Immature natural killer cell (primary cell): ENCODE measurements at regions not wholly inside any gene's neighbourhood (a gene's known extent, or its start where the extent isn't known, plus 50 kb on each side); places are given as distances from the start of the nearest gene placed in this dataset.

ENCODE experiments used
- DNase-seq, 3 donors: peaks; one replicate each; pipeline ENCODE4 v3.0.0; 2022; ENCODE audit warnings: mixed read lengths in 1 of 3
- H3K27ac Mint-ChIP-seq, 6 donors: one replicate each; pipeline ENCODE4 v1.8.0; 2020; ENCODE audit warnings: mixed read lengths in 6 of 6, mild to moderate bottlenecking in 5 of 6, inconsistent platforms in 4 of 6, moderate library complexity in 3 of 6
- H3K27me3 Mint-ChIP-seq, 3 donors: one replicate each; pipeline ENCODE4 v1.8.0; 2020 to 2021; ENCODE audit warnings: low read depth in 3 of 3, mild to moderate bottlenecking in 3 of 3, mixed read lengths in 3 of 3, moderate library complexity in 3 of 3, inconsistent platforms in 1 of 3
- H3K36me3 Mint-ChIP-seq, 3 donors: one replicate each; pipeline ENCODE4 v1.8.0; 2020; ENCODE audit warnings: mixed read lengths in 3 of 3, inconsistent platforms in 2 of 3, mild to moderate bottlenecking in 2 of 3
- H3K4me1 Mint-ChIP-seq, 2 donors: one replicate each; pipeline ENCODE4 v1.8.0; 2020; ENCODE audit warnings: inconsistent platforms in 2 of 2, mild to moderate bottlenecking in 2 of 2, mixed read lengths in 2 of 2, moderate library complexity in 1 of 2
- H3K4me3 Mint-ChIP-seq, 5 donors: one replicate each; pipeline ENCODE4 v1.8.0; 2020; ENCODE audit warnings: mild to moderate bottlenecking in 5 of 5, mixed read lengths in 5 of 5, inconsistent platforms in 3 of 5, moderate library complexity in 3 of 5
- H3K9me3 Mint-ChIP-seq, 6 donors: one replicate each; pipeline ENCODE4 v1.8.0; 2020; ENCODE audit warnings: mild to moderate bottlenecking in 6 of 6, mixed read lengths in 6 of 6, inconsistent platforms in 4 of 6, moderate library complexity in 3 of 6

DNA sequence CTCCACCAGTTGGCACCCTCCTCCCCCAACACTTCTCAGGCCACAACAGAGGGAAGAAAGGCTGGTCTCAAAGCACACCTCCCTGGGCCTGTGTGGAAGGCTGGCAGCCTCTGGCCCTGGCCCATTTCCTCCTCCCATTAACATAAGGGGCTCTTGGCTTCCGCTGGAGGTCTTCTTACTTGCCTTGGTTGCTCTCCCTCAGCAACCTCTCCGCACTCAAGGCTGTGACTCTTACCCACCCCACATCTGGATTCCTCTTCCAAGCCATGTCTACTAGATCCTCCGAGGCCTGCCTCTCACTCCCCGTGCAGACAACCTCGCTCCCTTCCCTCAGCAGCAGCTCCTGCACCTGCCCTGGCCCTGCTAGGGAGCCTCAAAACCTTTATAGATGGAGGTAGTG lies 76.7 kb upstream of the PRNP start:
- no peak for DNase-seq
- H3K4me3 Mint-ChIP-seq, result no peak overlapping the region
- H3K36me3 Mint-ChIP-seq, result no peaks in the 10 kb centered on the region
- no peak overlapping the region for H3K27ac Mint-ChIP-seq
- peaks cover 1 to 8% (median 3%) of the 10 kb centered on the region in 3 donors for H3K27me3 Mint-ChIP-seq
- H3K9me3 Mint-ChIP-seq, result peaks cover 0 to 1% (median 0%) of the 10 kb centered on the region in 6 donors
- peaks cover 7 to 10% of the 10 kb centered on the region in 2 donors for H3K4me1 Mint-ChIP-seq

DNA sequence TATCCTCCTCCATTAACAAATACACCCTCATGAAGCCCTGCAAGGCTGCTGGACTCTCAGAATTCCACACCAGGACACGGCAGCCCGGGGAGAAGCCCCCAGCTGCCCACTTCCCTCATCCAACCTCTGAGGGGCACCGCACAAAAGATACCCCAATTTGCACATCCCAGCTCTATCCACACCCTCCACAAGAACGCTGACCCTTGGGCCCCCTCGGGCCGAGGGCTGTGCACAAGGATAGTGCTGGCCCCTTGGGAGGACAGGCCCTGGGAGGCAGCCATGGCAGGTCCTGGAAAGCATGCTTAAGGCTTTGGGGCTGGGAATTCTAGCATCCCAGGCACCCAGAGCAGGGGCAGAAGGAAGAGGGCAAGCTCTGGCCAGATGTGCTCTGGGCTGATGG lies 77.4 kb upstream of the PRNP start:
- Mint-ChIP-seq H3K27me3 (peaks cover 1 to 8% (median 3%) of the 10 kb centered on the region in 3 donors), H3K4me3 (no peak overlapping the region), H3K4me1 (peaks cover 3 to 4% of the 10 kb centered on the region in 2 donors), H3K36me3 (no peaks in the 10 kb centered on the region), H3K9me3 (peaks cover 0 to 1% (median 0%) of the 10 kb centered on the region in 6 donors), H3K27ac (no peak overlapping the region)
- DNase-seq, result no peak

DNA sequence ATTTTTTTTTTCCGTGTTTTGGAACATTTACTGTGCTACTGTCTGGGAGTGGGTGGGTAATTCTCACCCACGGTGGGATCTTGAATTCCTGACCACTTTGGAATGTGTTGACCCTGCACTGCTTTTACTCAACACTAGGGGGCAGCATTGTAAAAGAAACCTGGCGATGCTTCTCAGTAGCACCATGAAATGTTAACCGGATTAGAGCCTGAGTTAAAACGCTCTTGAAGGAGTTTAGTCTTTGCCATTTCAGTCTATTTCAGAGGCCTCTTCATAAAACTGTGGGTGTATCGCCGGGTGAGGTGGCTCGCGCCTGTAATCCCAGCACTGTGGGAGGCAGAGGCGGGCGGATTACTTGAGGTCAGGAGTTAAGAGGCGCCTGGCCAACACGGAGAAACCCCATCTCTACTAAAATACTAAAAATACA lies 79.0 kb upstream of the PRNP start:
- H3K27ac Mint-ChIP-seq, result peak overlapping the region in 1 of 6 donors; percentile 66
- H3K27me3 Mint-ChIP-seq, result peaks cover 1 to 5% (median 3%) of the 10 kb centered on the region in 3 donors
- no peaks in the 10 kb centered on the region for H3K36me3 Mint-ChIP-seq
- peak; percentile 61 to 71 (median 63) for DNase-seq
- no peak overlapping the region for H3K4me3 Mint-ChIP-seq
- no peaks in the 10 kb centered on the region for H3K4me1 Mint-ChIP-seq
- H3K9me3 Mint-ChIP-seq, result peaks cover 0 to 1% (median 0%) of the 10 kb centered on the region in 6 donors

DNA sequence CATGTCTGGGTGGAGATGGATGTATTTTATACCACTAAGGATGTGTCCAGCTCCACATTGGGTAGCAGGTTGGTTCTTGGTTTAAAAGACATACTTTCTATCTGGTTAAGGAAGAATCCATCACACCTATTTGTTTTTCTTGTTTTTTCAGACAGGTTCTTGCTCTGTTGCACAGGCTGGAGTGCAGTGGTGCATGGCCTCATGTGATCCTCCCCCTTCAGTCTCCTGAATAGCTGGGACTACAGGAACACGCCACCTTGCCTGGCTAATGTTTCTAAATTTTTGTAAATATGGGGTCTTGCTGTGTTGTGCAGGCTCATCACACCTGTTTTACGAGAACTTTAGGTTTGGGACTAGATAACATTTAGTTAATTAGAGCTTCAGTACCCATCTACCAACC lies 80.2 kb upstream of the PRNP start:
- Mint-ChIP-seq H3K27me3 (peaks cover 1 to 7% (median 5%) of the 10 kb centered on the region in 3 donors), H3K27ac (no peak overlapping the region), H3K36me3 (no peaks in the 10 kb centered on the region), H3K9me3 (peaks cover 0 to 1% (median 0%) of the 10 kb centered on the region in 6 donors), H3K4me1 (no peaks in the 10 kb centered on the region), H3K4me3 (no peak overlapping the region)
- no peak for DNase-seq

DNA sequence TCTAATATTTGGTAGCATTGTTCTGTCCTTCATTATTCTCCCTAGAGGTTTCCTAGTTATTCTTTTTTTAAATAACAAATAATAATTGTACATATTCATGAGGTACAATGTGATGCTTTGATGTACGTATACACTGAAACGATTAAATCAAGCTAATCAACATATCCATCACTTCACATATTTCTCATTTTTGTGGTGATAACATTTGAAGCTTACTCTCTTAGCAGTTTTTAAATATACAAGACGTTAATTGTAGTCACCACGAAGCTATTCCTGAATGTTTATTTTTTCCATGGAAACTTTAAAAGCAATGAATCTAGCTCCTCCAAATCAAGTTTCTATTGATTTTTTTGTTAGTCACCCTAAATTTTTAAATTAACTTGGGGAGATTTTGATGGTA lies 81.1 kb upstream of the PRNP start:
- H3K9me3 Mint-ChIP-seq, result peaks cover 0 to 1% (median 0%) of the 10 kb centered on the region in 6 donors
- no peaks in the 10 kb centered on the region for H3K4me1 Mint-ChIP-seq
- no peak overlapping the region for H3K4me3 Mint-ChIP-seq
- no peak for DNase-seq
- no peaks in the 10 kb centered on the region for H3K36me3 Mint-ChIP-seq
- H3K27ac Mint-ChIP-seq, result no peak overlapping the region
- peaks cover 1 to 9% (median 7%) of the 10 kb centered on the region in 3 donors for H3K27me3 Mint-ChIP-seq

DNA sequence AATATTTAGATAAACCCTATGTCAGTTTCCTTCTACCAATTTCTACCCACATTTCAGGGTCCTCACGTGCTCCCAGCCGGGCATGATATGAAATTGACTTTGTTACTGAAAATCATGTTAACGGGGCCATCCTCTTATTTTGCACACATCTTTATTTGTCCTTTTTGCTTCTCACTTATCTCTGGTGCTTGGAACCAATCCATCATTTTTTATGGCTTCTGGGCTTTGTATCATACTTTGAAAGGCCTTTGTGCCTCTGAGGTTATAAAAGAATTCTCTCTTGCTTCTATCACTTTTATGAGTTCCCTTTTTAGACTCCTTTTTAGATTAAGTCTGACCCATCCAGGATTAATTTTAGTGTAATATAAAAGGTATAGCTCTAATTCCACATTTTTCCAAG lies 81.7 kb upstream of the PRNP start:
- Mint-ChIP-seq H3K27ac (no peak overlapping the region), H3K4me1 (no peaks in the 10 kb centered on the region), H3K4me3 (no peak overlapping the region), H3K36me3 (no peaks in the 10 kb centered on the region), H3K27me3 (peaks cover 1 to 9% (median 7%) of the 10 kb centered on the region in 3 donors), H3K9me3 (peaks cover 0 to 1% (median 0%) of the 10 kb centered on the region in 6 donors)
- DNase-seq, result no peak

DNA sequence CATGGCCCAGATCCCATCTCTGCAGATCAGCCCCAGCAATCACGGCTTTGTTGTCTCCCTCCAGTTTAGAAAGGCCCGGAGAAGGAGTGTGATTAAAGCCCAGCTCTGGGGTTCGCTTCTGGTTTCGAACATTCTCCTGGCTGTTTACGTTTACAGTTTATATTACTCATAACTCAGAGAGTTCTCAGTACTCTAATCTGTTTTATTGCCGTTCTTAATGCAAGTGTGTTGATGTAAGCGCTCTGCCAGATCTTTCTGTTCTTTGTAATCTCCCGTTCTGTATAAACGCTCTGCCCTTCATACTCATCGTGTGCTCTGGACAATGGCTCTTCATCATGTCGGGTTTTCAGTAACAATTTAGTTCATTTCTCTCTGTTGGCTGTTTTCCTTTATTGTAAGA lies 82.5 kb upstream of the PRNP start:
- no peak overlapping the region for H3K27ac Mint-ChIP-seq
- peaks cover 0 to 3% (median 0%) of the 10 kb centered on the region in 6 donors for H3K9me3 Mint-ChIP-seq
- no peak for DNase-seq
- H3K4me1 Mint-ChIP-seq, result no peaks in the 10 kb centered on the region
- H3K27me3 Mint-ChIP-seq, result peaks cover 1 to 10% (median 9%) of the 10 kb centered on the region in 3 donors
- H3K36me3 Mint-ChIP-seq, result no peaks in the 10 kb centered on the region
- no peak overlapping the region for H3K4me3 Mint-ChIP-seq

DNA sequence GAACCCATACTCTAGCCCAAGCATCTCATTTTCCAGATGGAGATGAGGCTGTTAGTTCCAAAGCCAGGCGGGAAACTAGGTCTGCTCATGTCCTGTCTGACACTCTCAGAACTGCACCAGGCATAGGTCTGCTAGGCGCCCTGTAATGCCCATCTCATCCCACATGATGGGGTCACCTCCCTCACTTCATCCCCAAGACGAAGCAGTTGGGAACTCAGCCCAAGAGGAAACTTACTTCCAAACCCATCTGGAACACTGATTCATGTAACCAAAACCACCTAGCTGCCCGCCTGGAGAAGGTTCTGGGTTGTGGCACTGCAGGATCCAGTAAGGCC lies 84.0 kb upstream of the PRNP start:
- Mint-ChIP-seq H3K36me3 (no peaks in the 10 kb centered on the region), H3K27ac (no peak overlapping the region), H3K4me1 (no peaks in the 10 kb centered on the region), H3K9me3 (peaks cover 0 to 3% (median 0%) of the 10 kb centered on the region in 6 donors), H3K27me3 (peaks cover 1 to 14% (median 9%) of the 10 kb centered on the region in 3 donors), H3K4me3 (no peak overlapping the region)
- DNase-seq, result no peak

DNA sequence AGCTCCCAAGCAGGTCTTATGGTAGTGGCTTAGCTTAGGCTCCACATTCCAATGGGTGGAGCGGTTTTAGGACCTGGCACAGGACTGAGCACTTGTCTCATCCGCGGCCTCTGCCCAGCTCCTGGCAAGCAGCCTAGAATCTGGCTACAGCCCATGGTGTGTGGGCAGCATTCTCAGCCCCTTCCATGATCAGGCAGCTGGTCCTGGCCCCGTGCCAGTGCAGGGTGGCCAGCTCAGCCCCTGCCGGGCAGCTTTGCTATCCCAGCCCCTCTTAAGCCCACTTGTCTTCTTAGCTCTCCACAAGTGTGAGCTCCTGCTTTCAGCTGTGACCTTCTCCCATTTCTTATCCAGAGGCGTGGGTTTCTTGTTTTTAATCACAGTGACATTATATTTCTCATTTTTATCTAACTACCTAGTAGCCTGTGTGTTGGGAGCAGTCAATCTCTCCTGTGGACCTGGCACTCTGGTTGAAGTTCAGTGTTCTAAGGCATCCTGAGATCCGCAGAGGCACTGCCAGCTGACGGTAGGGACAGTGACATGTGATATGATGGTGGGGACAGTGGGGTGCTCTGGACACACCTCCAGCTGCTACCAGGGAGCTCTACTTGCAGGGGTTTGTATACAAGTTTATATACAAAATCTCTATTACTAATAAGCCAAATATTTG lies 84.5 kb upstream of the PRNP start:
- H3K27me3 Mint-ChIP-seq, result peaks cover 0 to 16% (median 9%) of the 10 kb centered on the region in 3 donors
- H3K27ac Mint-ChIP-seq, result no peak overlapping the region
- H3K4me1 Mint-ChIP-seq, result no peaks in the 10 kb centered on the region
- H3K9me3 Mint-ChIP-seq, result peaks cover 0 to 2% (median 0%) of the 10 kb centered on the region in 6 donors
- no peak for DNase-seq
- H3K4me3 Mint-ChIP-seq, result no peak overlapping the region
- no peaks in the 10 kb centered on the region for H3K36me3 Mint-ChIP-seq

DNA sequence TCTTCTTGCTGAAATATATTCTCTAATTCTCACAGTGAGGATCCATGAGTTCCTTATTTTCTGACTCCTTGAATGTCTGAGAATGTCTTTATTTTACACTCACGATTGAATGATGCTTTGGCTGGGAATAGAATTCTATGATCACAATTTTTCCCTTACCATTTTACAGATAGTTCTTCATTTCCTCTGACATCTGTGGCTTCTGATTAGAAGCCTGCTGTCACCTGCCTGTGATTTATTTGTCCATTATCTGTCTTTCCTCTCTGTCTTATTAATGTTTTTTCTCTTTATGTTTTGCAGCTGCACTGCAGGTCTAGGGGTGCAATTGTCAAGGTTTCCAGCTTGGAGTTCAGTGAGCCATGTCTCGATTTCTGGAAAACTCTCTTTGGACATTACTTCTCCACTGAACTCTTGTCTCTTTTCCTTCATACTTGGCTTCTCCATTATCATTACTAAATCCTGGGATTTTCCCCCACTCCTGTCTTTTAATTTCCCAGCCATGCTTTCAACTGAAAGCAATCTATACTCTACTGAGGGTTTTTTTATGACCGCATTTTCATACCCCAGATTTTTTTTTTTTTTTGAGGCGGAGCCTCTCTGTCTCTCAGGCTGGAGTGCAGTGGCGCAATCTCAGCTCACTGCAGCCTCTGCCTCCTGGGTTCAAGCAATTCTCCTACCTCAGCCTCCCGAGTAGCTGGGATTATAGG lies 85.8 kb upstream of the PRNP start:
- Mint-ChIP-seq H3K27me3 (peaks cover 0 to 19% (median 9%) of the 10 kb centered on the region in 3 donors), H3K27ac (no peak overlapping the region), H3K4me3 (no peak overlapping the region), H3K9me3 (peaks cover 0 to 2% (median 0%) of the 10 kb centered on the region in 6 donors), H3K36me3 (no peaks in the 10 kb centered on the region), H3K4me1 (no peaks in the 10 kb centered on the region)
- DNase-seq, result no peak

DNA sequence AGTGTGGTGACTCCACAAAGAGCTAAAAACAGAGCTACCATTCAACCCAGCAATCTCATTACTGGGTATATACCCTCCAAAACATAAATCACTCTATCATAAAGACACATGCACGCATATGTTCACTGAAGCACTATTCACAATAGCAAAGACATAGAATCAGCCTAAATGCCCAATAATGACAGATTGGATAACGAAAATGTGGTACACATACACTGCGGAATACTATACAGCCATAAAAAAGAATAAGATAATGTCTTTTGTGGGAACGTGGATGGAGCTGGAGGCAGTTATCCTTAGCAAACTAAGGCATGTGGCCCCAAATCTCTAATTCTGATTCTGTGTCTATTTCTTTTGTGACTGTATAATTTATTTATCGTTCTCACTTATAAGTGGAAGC lies 89.0 kb upstream of the PRNP start:
- DNase-seq, result no peak
- Mint-ChIP-seq H3K4me1 (peaks cover 7% of the 10 kb centered on the region in 2 donors), H3K9me3 (peaks cover 0 to 2% (median 0%) of the 10 kb centered on the region in 6 donors), H3K36me3 (no peaks in the 10 kb centered on the region), H3K27ac (no peak overlapping the region), H3K27me3 (peaks cover 0 to 19% (median 9%) of the 10 kb centered on the region in 3 donors), H3K4me3 (no peak overlapping the region)

DNA sequence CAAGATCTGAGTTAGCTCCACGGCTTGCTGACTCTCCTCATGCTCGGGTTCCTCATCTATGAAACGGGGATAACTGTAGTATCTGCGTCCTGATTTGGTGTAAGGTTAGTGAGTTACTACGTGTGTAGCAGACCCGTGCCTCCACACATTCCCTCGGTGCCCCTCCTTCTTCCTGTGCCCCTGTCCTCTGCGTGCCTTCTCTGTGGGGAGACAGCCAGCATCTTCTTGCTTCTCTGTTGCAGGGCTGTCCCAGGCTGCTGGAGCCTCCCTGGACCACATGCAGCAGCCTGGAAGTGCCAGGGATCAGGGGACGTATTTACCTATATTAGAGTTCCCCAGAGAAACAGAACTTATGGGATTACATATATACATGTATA lies 93.1 kb upstream of the PRNP start:
- no peaks in the 10 kb centered on the region for H3K9me3 Mint-ChIP-seq
- H3K4me1 Mint-ChIP-seq, result peaks cover 7 to 8% of the 10 kb centered on the region in 2 donors
- no peaks in the 10 kb centered on the region for H3K36me3 Mint-ChIP-seq
- DNase-seq, result no peak
- H3K4me3 Mint-ChIP-seq, result peak overlapping the region; percentile 62 to 72 (median 67)
- no peak overlapping the region for H3K27ac Mint-ChIP-seq
- peaks cover 0 to 20% (median 3%) of the 10 kb centered on the region in 3 donors for H3K27me3 Mint-ChIP-seq

DNA sequence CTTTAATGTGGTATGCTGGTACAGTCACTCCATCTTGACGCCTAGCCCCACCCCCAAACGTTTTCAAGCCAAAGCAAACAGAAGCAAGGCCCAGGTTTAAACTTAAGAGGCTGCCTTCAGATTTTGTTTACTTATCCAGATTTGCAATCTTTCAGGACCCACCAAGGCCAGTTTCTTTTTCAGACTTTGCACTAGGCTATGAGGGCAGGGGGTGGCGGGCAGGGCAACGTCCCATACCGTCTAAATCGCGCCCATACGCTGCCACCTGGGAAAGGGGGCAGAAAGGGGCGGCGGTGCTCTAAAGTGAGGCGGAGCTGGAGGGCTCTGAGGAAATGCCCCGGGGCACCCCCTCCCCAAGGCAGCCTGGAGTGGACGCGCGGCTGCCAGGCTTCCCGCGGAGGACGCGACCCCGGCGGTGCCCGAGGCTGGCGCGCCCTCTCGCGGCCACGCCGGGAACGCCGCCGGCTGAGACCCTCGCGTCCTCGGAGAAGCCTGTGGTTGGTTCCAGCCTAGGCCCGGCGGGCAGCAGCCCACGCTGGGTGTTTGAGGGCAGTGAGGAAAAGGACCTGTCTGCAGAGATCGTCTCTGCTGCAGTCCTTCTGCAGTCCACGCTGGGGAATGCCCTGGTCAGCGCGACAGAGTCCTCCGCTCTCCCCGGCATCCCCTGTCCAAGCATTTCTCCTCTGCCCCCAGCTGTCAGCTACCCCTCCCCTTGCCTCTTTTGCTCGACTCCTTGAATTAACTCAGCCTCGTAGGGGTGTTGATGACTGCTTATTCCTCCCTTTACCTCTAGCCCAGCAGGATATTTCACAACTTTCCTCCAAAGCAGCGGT lies 93.7 kb upstream of the PRNP start:
- H3K9me3 Mint-ChIP-seq, result no peaks in the 10 kb centered on the region
- H3K4me3 Mint-ChIP-seq, result peak overlapping the region; percentile 62 to 72 (median 67)
- DNase-seq, result peak; percentile 23 to 39 (median 38)
- H3K36me3 Mint-ChIP-seq, result no peaks in the 10 kb centered on the region
- H3K27me3 Mint-ChIP-seq, result peaks cover 0 to 19% (median 3%) of the 10 kb centered on the region in 3 donors
- H3K4me1 Mint-ChIP-seq, result peaks cover 7 to 8% of the 10 kb centered on the region in 2 donors
- no peak overlapping the region for H3K27ac Mint-ChIP-seq

DNA sequence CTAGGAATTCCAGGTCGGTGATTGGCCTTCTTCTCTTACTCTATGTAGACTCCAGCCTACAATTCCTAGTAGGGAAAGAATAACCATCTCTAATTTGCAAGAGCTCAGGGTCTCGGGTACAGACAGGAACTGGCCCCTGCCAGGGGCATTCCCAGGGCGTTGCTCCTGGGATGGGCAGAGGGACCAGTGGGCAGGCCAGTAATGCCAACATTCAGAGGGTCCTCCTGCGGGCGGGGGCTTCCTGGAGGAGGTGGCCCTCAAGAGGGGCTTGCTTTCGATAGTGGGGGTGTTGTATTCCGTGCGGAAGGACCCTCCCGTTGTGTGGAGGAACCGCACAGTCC lies 94.3 kb upstream of the PRNP start:
- H3K9me3 Mint-ChIP-seq, result no peaks in the 10 kb centered on the region
- peaks cover 7 to 8% of the 10 kb centered on the region in 2 donors for H3K4me1 Mint-ChIP-seq
- no peaks in the 10 kb centered on the region for H3K36me3 Mint-ChIP-seq

More for the DNA sequence above, 94.3 kb upstream of the PRNP start:
- Mint-ChIP-seq H3K27me3 (peaks cover 0 to 13% (median 3%) of the 10 kb centered on the region in 3 donors), H3K27ac (no peak overlapping the region), H3K4me3 (peak overlapping the region; percentile 7 to 61 (median 50))
- no peak for DNase-seq
